ENCODE measurements at regions not wholly inside any gene's neighbourhood (a gene's known extent, or its start where the extent isn't known, plus 50 kb on each side); places are given as distances from the start of the nearest gene placed in this dataset.

DNA sequence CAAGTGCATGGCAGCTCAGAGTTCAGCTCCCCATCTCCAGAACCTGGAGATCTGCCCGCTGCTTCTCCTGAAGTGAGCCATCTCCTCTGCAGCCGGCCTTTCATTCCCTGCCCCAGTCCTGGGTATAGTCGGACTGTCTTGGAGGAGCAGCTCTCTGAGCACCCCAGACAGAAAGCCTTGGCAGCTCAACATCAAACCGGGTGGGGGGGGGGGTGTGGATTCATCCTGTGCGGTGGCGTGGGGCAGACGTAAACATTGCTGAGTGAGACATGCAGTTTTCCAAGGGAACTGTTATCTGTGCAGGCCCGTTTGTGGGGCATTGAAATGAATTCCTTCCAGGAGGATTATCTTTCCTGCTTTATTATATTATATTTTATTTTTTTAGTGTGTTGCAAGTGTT is 125.9 kb upstream of the MYCN start:
- no peaks in the 10 kb centered on the region for H4K20me1 ChIP-seq (ENCODE audit: insufficient read depth)
- H3K4me1 ChIP-seq (ENCODE audit: low read depth, poor library complexity, severe bottlenecking): no peaks in the 10 kb centered on the region
- H2AFZ ChIP-seq (ENCODE audit: low read depth): no peak overlapping the region
- no peak overlapping the region for H3K4me3 ChIP-seq (IDR thresholded peaks at IDR 0.05; ENCODE audit: insufficient read depth, low read depth, low read length)
- H3K79me2 ChIP-seq (ENCODE audit: insufficient read depth, low read depth): no peaks in the 10 kb centered on the region
- H3K36me3 ChIP-seq (ENCODE audit: insufficient read depth): no peaks in the 10 kb centered on the region
- no peaks in the 10 kb centered on the region for H3K27me3 ChIP-seq (ENCODE audit: insufficient read depth, low read depth)
- H3K9ac ChIP-seq: no peak overlapping the region
- no peak overlapping the region for H3K4me2 ChIP-seq
- TF ChIP-seq, protein P1, sequence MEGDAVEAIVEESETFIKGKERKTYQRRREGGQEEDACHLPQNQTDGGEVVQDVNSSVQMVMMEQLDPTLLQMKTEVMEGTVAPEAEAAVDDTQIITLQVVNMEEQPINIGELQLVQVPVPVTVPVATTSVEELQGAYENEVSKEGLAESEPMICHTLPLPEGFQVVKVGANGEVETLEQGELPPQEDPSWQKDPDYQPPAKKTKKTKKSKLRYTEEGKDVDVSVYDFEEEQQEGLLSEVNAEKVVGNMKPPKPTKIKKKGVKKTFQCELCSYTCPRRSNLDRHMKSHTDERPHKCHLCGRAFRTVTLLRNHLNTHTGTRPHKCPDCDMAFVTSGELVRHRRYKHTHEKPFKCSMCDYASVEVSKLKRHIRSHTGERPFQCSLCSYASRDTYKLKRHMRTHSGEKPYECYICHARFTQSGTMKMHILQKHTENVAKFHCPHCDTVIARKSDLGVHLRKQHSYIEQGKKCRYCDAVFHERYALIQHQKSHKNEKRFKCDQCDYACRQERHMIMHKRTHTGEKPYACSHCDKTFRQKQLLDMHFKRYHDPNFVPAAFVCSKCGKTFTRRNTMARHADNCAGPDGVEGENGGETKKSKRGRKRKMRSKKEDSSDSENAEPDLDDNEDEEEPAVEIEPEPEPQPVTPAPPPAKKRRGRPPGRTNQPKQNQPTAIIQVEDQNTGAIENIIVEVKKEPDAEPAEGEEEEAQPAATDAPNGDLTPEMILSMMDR (conservative IDR thresholded peaks at IDR 0.05; ENCODE audit: low read depth, low read length): no peak
- H3K27ac ChIP-seq: no peak overlapping the region

- H3K36me3 ChIP-seq (ENCODE audit: insufficient read depth): no peaks in the 10 kb centered on the region
- H3K4me2 ChIP-seq: no peak overlapping the region
- H2AFZ ChIP-seq (ENCODE audit: low read depth): no peak overlapping the region
- H3K27me3 ChIP-seq (ENCODE audit: insufficient read depth, low read depth): no peaks in the 10 kb centered on the region
- H3K4me1 ChIP-seq (ENCODE audit: low read depth, poor library complexity, severe bottlenecking): no peaks in the 10 kb centered on the region
- H3K4me3 ChIP-seq (IDR thresholded peaks at IDR 0.05; ENCODE audit: insufficient read depth, low read depth, low read length): no peak overlapping the region
- TF ChIP-seq, protein P1 (conservative IDR thresholded peaks at IDR 0.05; ENCODE audit: low read depth, low read length): no peak
- no peaks in the 10 kb centered on the region for H4K20me1 ChIP-seq (ENCODE audit: insufficient read depth)
- no peaks in the 10 kb centered on the region for H3K79me2 ChIP-seq (ENCODE audit: insufficient read depth, low read depth)
- no peak overlapping the region for H3K27ac ChIP-seq
- H3K9ac ChIP-seq: no peak overlapping the region
These were observed 125.4 kb upstream of the MYCN start for GRCh38 chr2:15814946-15815345.

GRCh38 chr2:15816226-15816625 is 124.1 kb upstream of the MYCN start:
- no peak overlapping the region for H3K27ac ChIP-seq
- no peak overlapping the region for H3K4me3 ChIP-seq (IDR thresholded peaks at IDR 0.05; ENCODE audit: insufficient read depth, low read depth, low read length)
- TF ChIP-seq, protein P1 (conservative IDR thresholded peaks at IDR 0.05; ENCODE audit: low read depth, low read length): no peak
- H3K4me1 ChIP-seq (ENCODE audit: low read depth, poor library complexity, severe bottlenecking): no peaks in the 10 kb centered on the region
- no peaks in the 10 kb centered on the region for H3K36me3 ChIP-seq (ENCODE audit: insufficient read depth)
- no peak overlapping the region for H3K9ac ChIP-seq
- H3K4me2 ChIP-seq: no peak overlapping the region
- H4K20me1 ChIP-seq (ENCODE audit: insufficient read depth): no peaks in the 10 kb centered on the region
- H3K79me2 ChIP-seq (ENCODE audit: insufficient read depth, low read depth): no peaks in the 10 kb centered on the region
- no peak overlapping the region for H2AFZ ChIP-seq (ENCODE audit: low read depth)
- no peaks in the 10 kb centered on the region for H3K27me3 ChIP-seq (ENCODE audit: insufficient read depth, low read depth)

DNA sequence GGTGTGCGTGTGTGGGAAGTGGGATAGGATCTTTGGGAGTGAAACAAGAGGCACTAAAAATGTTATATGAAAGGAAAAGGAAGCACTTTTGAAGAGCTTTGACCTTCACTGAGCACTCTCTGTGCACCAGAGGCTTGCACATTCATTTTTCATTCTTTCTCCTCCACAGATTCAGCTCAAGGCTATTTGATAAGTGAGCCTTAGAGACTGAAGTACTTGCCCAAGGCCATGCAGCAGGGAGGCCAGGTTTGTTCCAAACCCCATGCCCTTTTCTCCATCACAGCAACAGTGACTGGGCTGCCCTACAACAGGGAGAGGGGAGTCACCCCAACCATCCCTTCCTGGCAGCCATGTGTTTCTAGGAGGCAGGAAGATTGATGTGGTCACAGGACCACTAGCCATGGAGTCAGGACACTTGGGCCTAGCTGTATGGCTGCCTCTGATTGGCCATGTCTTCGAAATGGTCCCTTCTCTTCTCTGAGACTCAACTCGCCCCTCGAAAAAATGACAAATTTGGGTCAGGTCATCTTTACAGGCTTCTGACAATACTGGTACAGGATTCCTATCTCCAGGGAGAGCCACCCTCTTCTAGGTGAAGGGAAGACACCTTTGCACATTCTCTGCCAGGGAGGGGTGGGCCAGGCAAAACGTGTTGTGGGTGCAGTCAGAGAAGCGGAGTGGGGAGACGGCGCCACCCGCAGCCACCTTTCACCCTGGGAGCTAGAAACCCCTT is 123.5 kb upstream of the MYCN start:
- TF ChIP-seq, protein P1 (conservative IDR thresholded peaks at IDR 0.05; ENCODE audit: low read depth, low read length): no peak
- H2AFZ ChIP-seq (ENCODE audit: low read depth): no peak overlapping the region
- H3K79me2 ChIP-seq (ENCODE audit: insufficient read depth, low read depth): no peaks in the 10 kb centered on the region
- H3K4me3 ChIP-seq (IDR thresholded peaks at IDR 0.05; ENCODE audit: insufficient read depth, low read depth, low read length): no peak overlapping the region
- no peaks in the 10 kb centered on the region for H3K36me3 ChIP-seq (ENCODE audit: insufficient read depth)
- H3K4me2 ChIP-seq: no peak overlapping the region
- H3K4me1 ChIP-seq (ENCODE audit: low read depth, poor library complexity, severe bottlenecking): no peaks in the 10 kb centered on the region
- no peaks in the 10 kb centered on the region for H3K27me3 ChIP-seq (ENCODE audit: insufficient read depth, low read depth)
- H4K20me1 ChIP-seq (ENCODE audit: insufficient read depth): no peaks in the 10 kb centered on the region
- no peak overlapping the region for H3K27ac ChIP-seq
- H3K9ac ChIP-seq: no peak overlapping the region

Measured in KMS-11 (cell line).